K562 (cell line): ENCODE measurements at regions not wholly inside any gene's neighbourhood (a gene's known extent, or its start where the extent isn't known, plus 50 kb on each side); places are given as distances from the start of the nearest gene placed in this dataset.

Experiments
- KDM1A ChIP-seq, 2 experiments: fragments of 450-650 bp; IDR thresholded peaks; 2 replicates each; pipeline ENCODE4 v1.6.1; 2016; ENCODE audit warnings: mild to moderate bottlenecking in 2 of 2
- SIRT6 ChIP-seq: IDR thresholded peaks from one replicate; pipeline ENCODE4 v1.6.1; 2012; ENCODE audit warnings: low read depth, mild to moderate bottlenecking, control low read depth, inconsistent platforms, low read length, moderate library complexity
- ZNF592 ChIP-seq: fragments of 450-650 bp; IDR thresholded peaks from 2 replicates; pipeline ENCODE4 v1.6.1; 2017; ENCODE audit warnings: antibody characterized with exemption, mild to moderate bottlenecking
- TF ChIP-seq, protein P1 (sequence below): fragments of 450-650 bp; IDR thresholded peaks from 2 replicates; pipeline ENCODE4 v1.6.1; 2016; ENCODE audit warnings: mild to moderate bottlenecking, moderate library complexity
- TF ChIP-seq, protein P2 (sequence below), 2 experiments: fragments of 200-800 bp in 1 of 2; sonication (Bioruptor generic) in 1 of 2; sonication (generic) in 1 of 2; formaldehyde crosslinking in 1 of 2; IDR thresholded peaks in 1 of 2; conservative IDR thresholded peaks in 1 of 2; 2 replicates each; pipeline versions ENCODE4 v1.5.0 to v1.6.1; 2016 to 2020; ENCODE audit warnings: missing compliant biosample characterization in 1 of 2, missing genetic modification characterization in 1 of 2, missing genetic modification reagents in 1 of 2

DNA sequence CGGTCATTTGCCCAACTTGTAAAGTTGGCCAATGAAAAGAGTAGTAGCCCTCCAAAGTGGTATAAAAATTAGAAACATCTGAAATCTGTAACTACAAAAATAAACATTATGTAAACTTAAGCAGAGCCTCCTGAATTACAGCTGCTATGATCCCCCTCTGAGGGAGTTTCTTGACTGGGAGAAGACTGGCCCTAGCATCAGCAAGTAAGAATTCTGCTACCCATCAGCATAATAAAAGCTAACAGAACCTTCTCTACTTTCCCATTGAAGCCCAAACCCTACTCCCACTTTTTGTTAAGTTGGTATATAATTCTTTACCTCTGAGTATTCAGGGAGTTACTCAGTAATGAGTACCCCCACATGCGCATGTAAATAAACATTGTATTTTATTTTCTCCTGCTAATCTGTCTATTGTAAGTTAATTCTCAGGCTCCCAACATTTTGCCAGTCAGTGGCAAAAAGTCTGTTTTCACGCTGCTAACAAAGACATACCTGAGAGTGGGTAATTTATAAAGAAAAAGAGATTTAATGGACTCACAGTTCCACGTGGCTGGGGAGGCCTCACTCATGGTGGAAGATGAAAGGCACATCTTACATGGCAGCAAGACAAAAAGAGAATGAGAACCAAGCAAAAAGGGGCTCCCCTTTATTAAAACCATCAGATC lies 71.3 kb downstream of the MYL12B start (continued):
- TF ChIP-seq, protein P1, sequence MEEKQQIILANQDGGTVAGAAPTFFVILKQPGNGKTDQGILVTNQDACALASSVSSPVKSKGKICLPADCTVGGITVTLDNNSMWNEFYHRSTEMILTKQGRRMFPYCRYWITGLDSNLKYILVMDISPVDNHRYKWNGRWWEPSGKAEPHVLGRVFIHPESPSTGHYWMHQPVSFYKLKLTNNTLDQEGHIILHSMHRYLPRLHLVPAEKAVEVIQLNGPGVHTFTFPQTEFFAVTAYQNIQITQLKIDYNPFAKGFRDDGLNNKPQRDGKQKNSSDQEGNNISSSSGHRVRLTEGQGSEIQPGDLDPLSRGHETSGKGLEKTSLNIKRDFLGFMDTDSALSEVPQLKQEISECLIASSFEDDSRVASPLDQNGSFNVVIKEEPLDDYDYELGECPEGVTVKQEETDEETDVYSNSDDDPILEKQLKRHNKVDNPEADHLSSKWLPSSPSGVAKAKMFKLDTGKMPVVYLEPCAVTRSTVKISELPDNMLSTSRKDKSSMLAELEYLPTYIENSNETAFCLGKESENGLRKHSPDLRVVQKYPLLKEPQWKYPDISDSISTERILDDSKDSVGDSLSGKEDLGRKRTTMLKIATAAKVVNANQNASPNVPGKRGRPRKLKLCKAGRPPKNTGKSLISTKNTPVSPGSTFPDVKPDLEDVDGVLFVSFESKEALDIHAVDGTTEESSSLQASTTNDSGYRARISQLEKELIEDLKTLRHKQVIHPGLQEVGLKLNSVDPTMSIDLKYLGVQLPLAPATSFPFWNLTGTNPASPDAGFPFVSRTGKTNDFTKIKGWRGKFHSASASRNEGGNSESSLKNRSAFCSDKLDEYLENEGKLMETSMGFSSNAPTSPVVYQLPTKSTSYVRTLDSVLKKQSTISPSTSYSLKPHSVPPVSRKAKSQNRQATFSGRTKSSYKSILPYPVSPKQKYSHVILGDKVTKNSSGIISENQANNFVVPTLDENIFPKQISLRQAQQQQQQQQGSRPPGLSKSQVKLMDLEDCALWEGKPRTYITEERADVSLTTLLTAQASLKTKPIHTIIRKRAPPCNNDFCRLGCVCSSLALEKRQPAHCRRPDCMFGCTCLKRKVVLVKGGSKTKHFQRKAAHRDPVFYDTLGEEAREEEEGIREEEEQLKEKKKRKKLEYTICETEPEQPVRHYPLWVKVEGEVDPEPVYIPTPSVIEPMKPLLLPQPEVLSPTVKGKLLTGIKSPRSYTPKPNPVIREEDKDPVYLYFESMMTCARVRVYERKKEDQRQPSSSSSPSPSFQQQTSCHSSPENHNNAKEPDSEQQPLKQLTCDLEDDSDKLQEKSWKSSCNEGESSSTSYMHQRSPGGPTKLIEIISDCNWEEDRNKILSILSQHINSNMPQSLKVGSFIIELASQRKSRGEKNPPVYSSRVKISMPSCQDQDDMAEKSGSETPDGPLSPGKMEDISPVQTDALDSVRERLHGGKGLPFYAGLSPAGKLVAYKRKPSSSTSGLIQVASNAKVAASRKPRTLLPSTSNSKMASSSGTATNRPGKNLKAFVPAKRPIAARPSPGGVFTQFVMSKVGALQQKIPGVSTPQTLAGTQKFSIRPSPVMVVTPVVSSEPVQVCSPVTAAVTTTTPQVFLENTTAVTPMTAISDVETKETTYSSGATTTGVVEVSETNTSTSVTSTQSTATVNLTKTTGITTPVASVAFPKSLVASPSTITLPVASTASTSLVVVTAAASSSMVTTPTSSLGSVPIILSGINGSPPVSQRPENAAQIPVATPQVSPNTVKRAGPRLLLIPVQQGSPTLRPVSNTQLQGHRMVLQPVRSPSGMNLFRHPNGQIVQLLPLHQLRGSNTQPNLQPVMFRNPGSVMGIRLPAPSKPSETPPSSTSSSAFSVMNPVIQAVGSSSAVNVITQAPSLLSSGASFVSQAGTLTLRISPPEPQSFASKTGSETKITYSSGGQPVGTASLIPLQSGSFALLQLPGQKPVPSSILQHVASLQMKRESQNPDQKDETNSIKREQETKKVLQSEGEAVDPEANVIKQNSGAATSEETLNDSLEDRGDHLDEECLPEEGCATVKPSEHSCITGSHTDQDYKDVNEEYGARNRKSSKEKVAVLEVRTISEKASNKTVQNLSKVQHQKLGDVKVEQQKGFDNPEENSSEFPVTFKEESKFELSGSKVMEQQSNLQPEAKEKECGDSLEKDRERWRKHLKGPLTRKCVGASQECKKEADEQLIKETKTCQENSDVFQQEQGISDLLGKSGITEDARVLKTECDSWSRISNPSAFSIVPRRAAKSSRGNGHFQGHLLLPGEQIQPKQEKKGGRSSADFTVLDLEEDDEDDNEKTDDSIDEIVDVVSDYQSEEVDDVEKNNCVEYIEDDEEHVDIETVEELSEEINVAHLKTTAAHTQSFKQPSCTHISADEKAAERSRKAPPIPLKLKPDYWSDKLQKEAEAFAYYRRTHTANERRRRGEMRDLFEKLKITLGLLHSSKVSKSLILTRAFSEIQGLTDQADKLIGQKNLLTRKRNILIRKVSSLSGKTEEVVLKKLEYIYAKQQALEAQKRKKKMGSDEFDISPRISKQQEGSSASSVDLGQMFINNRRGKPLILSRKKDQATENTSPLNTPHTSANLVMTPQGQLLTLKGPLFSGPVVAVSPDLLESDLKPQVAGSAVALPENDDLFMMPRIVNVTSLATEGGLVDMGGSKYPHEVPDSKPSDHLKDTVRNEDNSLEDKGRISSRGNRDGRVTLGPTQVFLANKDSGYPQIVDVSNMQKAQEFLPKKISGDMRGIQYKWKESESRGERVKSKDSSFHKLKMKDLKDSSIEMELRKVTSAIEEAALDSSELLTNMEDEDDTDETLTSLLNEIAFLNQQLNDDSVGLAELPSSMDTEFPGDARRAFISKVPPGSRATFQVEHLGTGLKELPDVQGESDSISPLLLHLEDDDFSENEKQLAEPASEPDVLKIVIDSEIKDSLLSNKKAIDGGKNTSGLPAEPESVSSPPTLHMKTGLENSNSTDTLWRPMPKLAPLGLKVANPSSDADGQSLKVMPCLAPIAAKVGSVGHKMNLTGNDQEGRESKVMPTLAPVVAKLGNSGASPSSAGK = peak; percentile 75
- TF ChIP-seq, protein P2, sequence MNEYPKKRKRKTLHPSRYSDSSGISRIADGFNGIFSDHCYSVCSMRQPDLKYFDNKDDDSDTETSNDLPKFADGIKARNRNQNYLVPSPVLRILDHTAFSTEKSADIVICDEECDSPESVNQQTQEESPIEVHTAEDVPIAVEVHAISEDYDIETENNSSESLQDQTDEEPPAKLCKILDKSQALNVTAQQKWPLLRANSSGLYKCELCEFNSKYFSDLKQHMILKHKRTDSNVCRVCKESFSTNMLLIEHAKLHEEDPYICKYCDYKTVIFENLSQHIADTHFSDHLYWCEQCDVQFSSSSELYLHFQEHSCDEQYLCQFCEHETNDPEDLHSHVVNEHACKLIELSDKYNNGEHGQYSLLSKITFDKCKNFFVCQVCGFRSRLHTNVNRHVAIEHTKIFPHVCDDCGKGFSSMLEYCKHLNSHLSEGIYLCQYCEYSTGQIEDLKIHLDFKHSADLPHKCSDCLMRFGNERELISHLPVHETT (CRISPR knock-in tag; conservative IDR thresholded peaks at IDR 0.05 in 1 of 2, IDR thresholded peaks at IDR 0.05 in 1 of 2) = 0 out of 4 replicates have a peak, but pooled peaks of 1 of the 2 experiments have one; percentile 49
- TF ChIP-seq SIRT6 (no peak), KDM1A (IDR thresholded peaks at IDR 0.05) (no peak), ZNF592 (peak; percentile 45)
- TF ChIP-seq, all 486 proteins: peak for 8
